Gastroesophageal sphincter (tissue), 3 donors: ENCODE measurements at regions not wholly inside any gene's neighbourhood (a gene's known extent, or its start where the extent isn't known, plus 50 kb on each side); places are given as distances from the start of the nearest gene placed in this dataset.

Source experiments
- CTCF ChIP-seq, 4 experiments: fragments of 200-600 bp in 2 of 4; fragments of 450-650 bp in 2 of 4; sonication (generic) in 1 of 4; IDR thresholded peaks; one replicate each; pipeline ENCODE4 v1.5.1; 2017 to 2019; ENCODE audit warnings: antibody characterized with exemption in 4 of 4, mild to moderate bottlenecking in 2 of 4, moderate library complexity in 2 of 4
- EP300 ChIP-seq: sonication (generic); formaldehyde crosslinking; IDR thresholded peaks from one replicate; pipeline ENCODE4 v1.6.1; 2017; ENCODE audit warnings: antibody characterized with exemption, mild to moderate bottlenecking
- POLR2A ChIP-seq, 2 donors: fragments of 450-650 bp; IDR thresholded peaks; one replicate each; pipeline ENCODE4 v1.6.1; 2017; ENCODE audit warnings: antibody characterized with exemption in 2 of 2, mild to moderate bottlenecking in 2 of 2, moderate library complexity in 1 of 2

- TF ChIP-seq CTCF (IDR thresholded peaks at IDR 0.05) (no peak), POLR2A (IDR thresholded peaks at IDR 0.05) (no peak), EP300 (no peak)
These were observed 718.9 kb downstream of the BRD1 start for GRCh38 chr22:49108636-49109315.
